ENCODE measurements at regions not wholly inside any gene's neighbourhood (a gene's known extent, or its start where the extent isn't known, plus 50 kb on each side); places are given as distances from the start of the nearest gene placed in this dataset.

DNA sequence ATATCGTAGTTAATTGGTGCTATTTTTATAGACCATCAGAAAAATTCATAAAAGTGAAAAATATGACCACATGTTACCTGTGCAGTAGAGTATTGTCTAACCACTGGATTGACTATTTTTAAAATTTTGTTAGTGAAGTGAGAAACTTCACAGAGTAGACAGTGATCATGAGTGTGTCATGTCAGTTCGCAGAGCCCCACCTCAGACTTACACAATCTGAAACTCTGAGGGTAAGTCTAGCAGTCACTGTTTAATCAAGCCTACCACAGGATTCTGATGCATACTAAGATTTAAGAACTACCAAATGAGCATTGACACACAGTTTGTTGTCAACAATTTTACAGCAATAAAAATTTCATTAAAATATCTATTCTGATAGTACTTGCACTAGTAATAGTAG, 552.9 kb upstream of the SUCLG2 start:
- Histone ChIP-seq H3K4me3 (no peak overlapping the region), H3K4me1 (no peaks in the 10 kb centered on the region), H3K36me3 (no peaks in the 10 kb centered on the region), H3K27ac (replicated peaks in 1 of 4) (no peak overlapping the region), H3K27me3 (no peaks in the 10 kb centered on the region), H3K9me3 (peaks cover 0 to 11% (median 0%) of the 10 kb centered on the region in 4 donors)
- intact Hi-C loops (cut with DNase I), result no loop called here
- 83% methylated on average over 2 of the region's 2 CpGs for WGBS
- DNase-seq (ENCODE audit: extremely low spot score), result no peak
- no peak for TF ChIP-seq POLR2AphosphoS5 (IDR thresholded peaks at IDR 0.05)
- TF ChIP-seq, protein P1, sequence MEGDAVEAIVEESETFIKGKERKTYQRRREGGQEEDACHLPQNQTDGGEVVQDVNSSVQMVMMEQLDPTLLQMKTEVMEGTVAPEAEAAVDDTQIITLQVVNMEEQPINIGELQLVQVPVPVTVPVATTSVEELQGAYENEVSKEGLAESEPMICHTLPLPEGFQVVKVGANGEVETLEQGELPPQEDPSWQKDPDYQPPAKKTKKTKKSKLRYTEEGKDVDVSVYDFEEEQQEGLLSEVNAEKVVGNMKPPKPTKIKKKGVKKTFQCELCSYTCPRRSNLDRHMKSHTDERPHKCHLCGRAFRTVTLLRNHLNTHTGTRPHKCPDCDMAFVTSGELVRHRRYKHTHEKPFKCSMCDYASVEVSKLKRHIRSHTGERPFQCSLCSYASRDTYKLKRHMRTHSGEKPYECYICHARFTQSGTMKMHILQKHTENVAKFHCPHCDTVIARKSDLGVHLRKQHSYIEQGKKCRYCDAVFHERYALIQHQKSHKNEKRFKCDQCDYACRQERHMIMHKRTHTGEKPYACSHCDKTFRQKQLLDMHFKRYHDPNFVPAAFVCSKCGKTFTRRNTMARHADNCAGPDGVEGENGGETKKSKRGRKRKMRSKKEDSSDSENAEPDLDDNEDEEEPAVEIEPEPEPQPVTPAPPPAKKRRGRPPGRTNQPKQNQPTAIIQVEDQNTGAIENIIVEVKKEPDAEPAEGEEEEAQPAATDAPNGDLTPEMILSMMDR (IDR thresholded peaks at IDR 0.05), result no peak

DNA sequence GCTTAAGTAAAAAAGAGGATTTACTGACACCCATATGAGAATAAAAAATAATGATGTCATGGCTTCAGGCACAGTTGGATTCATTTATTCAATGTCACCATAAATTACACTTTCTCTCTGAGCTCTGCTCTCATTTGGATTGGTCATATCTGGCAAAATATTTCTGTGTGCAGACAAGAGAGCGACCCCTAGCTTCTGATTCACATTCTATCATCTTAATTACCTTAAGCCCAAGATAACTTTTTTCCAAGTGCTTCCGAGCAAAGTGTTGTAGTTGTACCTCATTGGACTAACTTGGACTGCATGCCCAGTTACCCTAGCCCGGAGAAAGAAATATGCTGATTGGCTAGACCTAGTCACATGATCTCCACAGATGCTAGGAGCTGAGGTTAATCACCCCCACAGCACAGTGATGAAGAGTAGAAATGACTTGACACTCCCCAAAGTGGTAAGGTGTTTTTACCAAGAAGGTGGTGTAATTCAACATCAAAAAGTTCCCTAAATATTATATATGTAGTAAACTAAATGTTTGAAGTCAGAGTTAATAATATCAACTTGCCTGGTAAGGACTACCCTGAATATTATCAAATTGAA, 552.2 kb upstream of the SUCLG2 start:
- no peaks in the 10 kb centered on the region for H3K4me1 ChIP-seq
- H3K27me3 ChIP-seq, result no peaks in the 10 kb centered on the region
- WGBS, result 86% methylated on average over 3 of the region's 3 CpGs
- peaks cover 0 to 14% (median 0%) of the 10 kb centered on the region in 4 donors for H3K9me3 ChIP-seq
- DNase-seq (ENCODE audit: extremely low spot score), result no peak
- H3K4me3 ChIP-seq, result no peak overlapping the region
- H3K27ac ChIP-seq (replicated peaks in 1 of 4), result no peak overlapping the region
- no peaks in the 10 kb centered on the region for H3K36me3 ChIP-seq
- intact Hi-C loops (cut with DNase I), result no loop called here
- TF ChIP-seq, protein P1 (IDR thresholded peaks at IDR 0.05), result no peak
- TF ChIP-seq POLR2AphosphoS5 (IDR thresholded peaks at IDR 0.05) (no peak), POLR2A (IDR thresholded peaks at IDR 0.05; ENCODE audit: low read depth) (no peak), EP300 (IDR thresholded peaks at IDR 0.05) (no peak)

DNA sequence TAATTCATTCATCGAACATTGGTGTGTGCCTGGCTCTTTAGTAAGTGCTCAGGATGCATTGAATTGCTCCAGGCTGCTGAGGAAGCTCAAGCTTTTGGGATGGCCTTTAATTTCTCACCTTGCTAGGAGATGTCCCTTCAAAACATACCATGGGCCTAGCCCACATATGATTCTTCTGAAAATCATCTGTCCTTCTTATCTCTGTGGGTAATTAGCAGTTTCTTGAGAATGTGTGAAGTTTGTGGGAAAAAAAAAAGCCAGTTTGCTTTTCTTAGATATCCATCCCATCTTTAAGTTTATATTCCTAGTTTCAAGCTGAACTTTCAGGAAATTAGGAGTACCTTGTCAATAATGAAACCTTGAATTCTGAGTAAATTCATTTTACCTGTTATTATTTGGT, 532.3 kb upstream of the SUCLG2 start:
- no peaks in the 10 kb centered on the region for H3K36me3 ChIP-seq
- no peaks in the 10 kb centered on the region for H3K27me3 ChIP-seq
- H3K4me1 ChIP-seq, result no peaks in the 10 kb centered on the region
- no peak for DNase-seq (ENCODE audit: extremely low spot score)
- no peaks in the 10 kb centered on the region for H3K9me3 ChIP-seq
- no peak overlapping the region for H3K27ac ChIP-seq (replicated peaks in 1 of 4)
- no peak overlapping the region for H3K4me3 ChIP-seq
- intact Hi-C loops (cut with DNase I), result no loop called here
- TF ChIP-seq EP300 (IDR thresholded peaks at IDR 0.05), result no peak
- TF ChIP-seq, protein P1 (IDR thresholded peaks at IDR 0.05), result no peak
- no peak for TF ChIP-seq POLR2A (IDR thresholded peaks at IDR 0.05; ENCODE audit: low read depth)
- TF ChIP-seq POLR2AphosphoS5 (IDR thresholded peaks at IDR 0.05), result no peak
- 100% methylated on average over 1 of the region's 1 CpG for WGBS

DNA sequence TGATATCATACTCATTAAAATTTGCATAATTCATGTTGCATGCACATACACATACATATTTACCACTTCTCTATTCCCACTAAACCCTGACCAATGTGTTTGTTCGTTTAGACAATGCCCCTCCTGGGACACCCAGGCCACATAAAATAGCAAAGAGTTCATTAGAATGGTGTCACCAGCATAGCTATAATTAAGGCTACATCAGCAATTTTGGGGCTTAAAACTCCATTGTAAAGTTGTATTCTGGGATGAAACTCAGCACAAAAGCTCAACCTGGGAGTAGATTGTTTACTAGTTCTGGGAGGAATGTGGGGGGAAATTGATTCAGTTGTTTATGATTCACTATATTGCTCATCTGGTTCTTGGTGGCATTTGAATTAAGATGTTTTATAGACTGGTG, 522.2 kb upstream of the SUCLG2 start:
- Histone ChIP-seq H3K36me3 (no peaks in the 10 kb centered on the region), H3K4me1 (no peaks in the 10 kb centered on the region), H3K27ac (replicated peaks in 1 of 4) (no peak overlapping the region), H3K4me3 (no peak overlapping the region), H3K27me3 (no peaks in the 10 kb centered on the region), H3K9me3 (peaks cover 0 to 20% (median 12%) of the 10 kb centered on the region in 4 donors)
- intact Hi-C loops (cut with DNase I), result no loop called here
- DNase-seq (ENCODE audit: extremely low spot score), result no peak
- WGBS, result 43% methylated on average over 1 of the region's 1 CpG
- TF ChIP-seq EP300 (IDR thresholded peaks at IDR 0.05) (no peak), POLR2A (IDR thresholded peaks at IDR 0.05; ENCODE audit: low read depth) (no peak), POLR2AphosphoS5 (IDR thresholded peaks at IDR 0.05) (no peak)
- TF ChIP-seq, protein P1 (IDR thresholded peaks at IDR 0.05), result no peak

DNA sequence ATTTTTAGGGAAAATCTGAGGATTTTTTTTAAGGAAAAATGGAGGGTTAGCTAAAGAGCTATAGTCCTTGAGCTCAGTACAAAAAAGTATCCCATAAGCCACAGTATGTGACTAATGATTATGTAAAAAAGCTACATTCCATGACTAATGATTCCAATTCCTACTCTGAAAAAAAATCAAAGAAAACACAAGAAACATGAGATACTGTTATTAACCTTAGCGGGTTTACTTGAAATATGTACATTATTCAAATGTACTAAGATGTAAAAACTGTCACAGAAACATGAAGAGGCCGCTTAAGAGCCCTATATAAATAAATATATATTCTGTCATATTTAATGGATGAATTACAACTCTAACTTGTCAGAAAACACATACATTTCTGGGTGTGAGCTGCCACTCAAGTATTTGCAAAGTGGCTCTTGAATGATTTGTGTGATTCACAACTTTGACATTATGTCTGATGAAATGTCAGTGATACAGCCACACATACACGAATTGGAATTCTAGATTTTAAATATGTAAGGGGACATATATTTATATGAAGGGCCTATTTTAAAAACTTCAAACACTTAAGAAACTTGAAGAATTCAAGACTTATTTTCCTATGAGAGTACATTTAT, 518.7 kb upstream of the SUCLG2 start:
- Histone ChIP-seq H3K9me3 (peaks cover 0 to 36% (median 20%) of the 10 kb centered on the region in 4 donors), H3K4me1 (no peaks in the 10 kb centered on the region), H3K27ac (replicated peaks in 1 of 4) (no peak overlapping the region), H3K36me3 (no peaks in the 10 kb centered on the region), H3K4me3 (no peak overlapping the region), H3K27me3 (no peaks in the 10 kb centered on the region)
- 74% methylated on average over 3 of the region's 3 CpGs for WGBS
- DNase-seq (ENCODE audit: extremely low spot score), result no peak
- TF ChIP-seq POLR2AphosphoS5 (IDR thresholded peaks at IDR 0.05), result no peak
- intact Hi-C loops (cut with DNase I), result no loop called here
